ENCODE measurements at regions not wholly inside any gene's neighbourhood (a gene's known extent, or its start where the extent isn't known, plus 50 kb on each side); places are given as distances from the start of the nearest gene placed in this dataset.
"Not testable (repeated sequence)": the region's sequence is repeated elsewhere in the genome, so short reads cannot be mapped to it uniquely, and the experiment has no call there.

GRCh38 chr16:18263046-18263445, 73.5 kb downstream of the NPIPA8 start:
- not testable (repeated sequence) for DNase-seq

GRCh38 chr16:18261848-18262247, 74.7 kb downstream of the NPIPA8 start:
- not testable (repeated sequence) for DNase-seq

- DNase-seq, result not testable (repeated sequence)
Measured at GRCh38 chr16:18259496-18260176, 76.9 kb downstream of the NPIPA8 start.

GRCh38 chr16:18252943-18253342, 83.6 kb downstream of the NPIPA8 start:
- DNase-seq, result not testable (repeated sequence)

GRCh38 chr16:18230505-18230904, 106.0 kb downstream of the NPIPA8 start:
- not testable (repeated sequence) for DNase-seq

GRCh38 chr16:18222054-18223009, 114.2 kb downstream of the NPIPA8 start:
- DNase-seq, result not testable (repeated sequence)

- DNase-seq, result not testable (repeated sequence)
Measured at GRCh38 chr16:18217741-18218140, 118.8 kb downstream of the NPIPA8 start.

GRCh38 chr16:18216814-18217213, 119.7 kb downstream of the NPIPA8 start:
- not testable (repeated sequence) for DNase-seq

- not testable (repeated sequence) for DNase-seq
Measured at GRCh38 chr16:18213810-18214209, 122.7 kb downstream of the NPIPA8 start.

GRCh38 chr16:18211505-18211904, 125.0 kb downstream of the NPIPA8 start:
- not testable (repeated sequence) for DNase-seq

- DNase-seq, result not testable (repeated sequence)
Measured at GRCh38 chr16:18204786-18205185, 131.8 kb downstream of the NPIPA8 start.

GRCh38 chr16:18204309-18204708, 132.2 kb downstream of the NPIPA8 start:
- not testable (repeated sequence) for DNase-seq

GRCh38 chr16:18201511-18201910, 135.0 kb downstream of the NPIPA8 start:
- DNase-seq, result not testable (repeated sequence)

GRCh38 chr16:18192389-18192788, 144.1 kb downstream of the NPIPA8 start:
- DNase-seq, result not testable (repeated sequence)

GRCh38 chr16:18190179-18190578, 146.4 kb downstream of the NPIPA8 start:
- DNase-seq, result not testable (repeated sequence)

GRCh38 chr16:18184755-18185154, 151.8 kb downstream of the NPIPA8 start:
- DNase-seq, result not testable (repeated sequence)

- DNase-seq, result not testable (repeated sequence)
Measured at GRCh38 chr16:18181028-18181427, 155.5 kb downstream of the NPIPA8 start.

GRCh38 chr16:18173945-18174497, 162.5 kb downstream of the NPIPA8 start:
- not testable (repeated sequence) for DNase-seq

GRCh38 chr16:18162293-18162692, 174.2 kb downstream of the NPIPA8 start:
- not testable (repeated sequence) for DNase-seq

- DNase-seq, result not testable (repeated sequence)
Measured at GRCh38 chr16:18161224-18161623, 175.3 kb downstream of the NPIPA8 start.

- DNase-seq, result not testable (repeated sequence)
Measured at GRCh38 chr16:18159185-18159584, 177.4 kb downstream of the NPIPA8 start.

- not testable (repeated sequence) for DNase-seq
Measured at GRCh38 chr16:18157854-18158253, 178.7 kb downstream of the NPIPA8 start.

- not testable (repeated sequence) for DNase-seq
Measured at GRCh38 chr16:18152832-18153231, 183.7 kb downstream of the NPIPA8 start.
